ENCODE measurements at regions not wholly inside any gene's neighbourhood (a gene's known extent, or its start where the extent isn't known, plus 50 kb on each side); places are given as distances from the start of the nearest gene placed in this dataset.

DNA sequence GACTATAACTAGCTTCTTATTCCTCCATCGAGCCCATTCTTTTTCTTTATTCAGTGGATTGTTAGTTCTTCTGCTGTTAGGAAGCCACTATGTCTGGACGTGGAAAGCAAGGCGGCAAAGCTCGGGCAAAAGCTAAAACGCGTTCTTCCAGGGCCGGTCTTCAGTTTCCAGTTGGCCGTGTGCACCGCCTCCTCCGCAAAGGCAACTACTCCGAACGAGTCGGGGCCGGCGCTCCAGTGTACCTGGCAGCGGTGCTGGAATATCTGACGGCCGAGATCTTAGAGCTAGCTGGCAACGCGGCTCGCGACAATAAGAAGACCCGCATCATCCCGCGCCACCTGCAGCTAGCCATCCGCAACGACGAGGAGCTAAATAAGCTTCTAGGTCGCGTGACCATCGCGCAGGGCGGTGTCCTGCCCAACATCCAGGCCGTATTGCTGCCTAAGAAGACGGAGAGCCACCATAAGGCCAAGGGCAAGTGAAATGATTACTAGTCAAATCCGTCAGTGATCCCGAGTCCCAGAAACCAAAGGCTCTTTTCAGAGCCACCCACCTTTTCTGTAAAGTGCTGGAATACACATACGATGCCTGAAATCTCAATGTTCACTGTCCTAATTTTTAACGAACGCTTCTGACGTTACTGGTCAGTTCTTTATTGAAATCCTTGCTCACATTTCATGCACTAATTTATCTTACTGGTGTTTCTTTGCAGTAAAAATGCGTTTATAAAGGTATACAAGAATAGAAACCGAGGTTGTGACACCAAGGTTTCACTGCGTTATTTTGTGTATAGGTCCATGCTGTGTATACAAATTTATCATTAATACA is 129.9 kb downstream of the HFE start:
- peak; percentile 66 for DNase-seq

DNA sequence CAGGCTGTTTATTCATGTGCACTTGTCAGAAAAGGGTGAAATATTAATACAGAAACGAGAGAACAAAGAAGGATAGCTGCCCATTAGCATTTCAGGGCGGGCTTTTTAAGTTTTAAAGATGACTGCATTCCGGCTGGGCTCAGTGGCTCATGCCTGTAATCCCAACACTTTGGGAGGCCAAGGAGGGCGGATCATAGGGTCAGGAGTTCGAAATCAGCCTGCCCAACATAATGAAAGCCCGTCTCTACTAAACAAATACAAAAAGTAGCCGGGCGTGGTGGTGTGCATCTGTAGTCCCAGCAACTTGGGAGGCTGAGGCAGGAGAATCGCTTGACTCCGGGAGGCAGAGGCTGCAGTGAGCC is 130.5 kb downstream of the HFE start:
- no peak for DNase-seq

DNA sequence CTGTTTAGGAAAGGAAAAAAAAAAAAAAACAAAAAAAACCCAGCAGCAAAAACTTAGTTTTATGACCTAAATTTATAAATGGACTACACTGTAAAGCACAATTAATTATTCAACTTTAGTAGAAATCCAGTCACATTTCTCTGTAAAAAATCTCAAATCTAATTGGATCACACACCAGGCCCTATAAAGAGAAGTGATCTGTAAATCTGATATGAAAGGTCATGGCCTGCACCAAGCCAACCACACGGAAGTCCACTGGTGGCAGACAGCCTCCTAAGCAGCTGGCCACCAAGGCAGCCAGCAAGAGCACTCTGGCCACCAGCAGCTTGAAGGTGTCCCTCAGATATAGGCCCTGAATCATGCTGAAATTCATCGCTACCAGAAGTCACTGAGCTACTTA is 131.6 kb downstream of the HFE start:
- no peak for DNase-seq

DNA sequence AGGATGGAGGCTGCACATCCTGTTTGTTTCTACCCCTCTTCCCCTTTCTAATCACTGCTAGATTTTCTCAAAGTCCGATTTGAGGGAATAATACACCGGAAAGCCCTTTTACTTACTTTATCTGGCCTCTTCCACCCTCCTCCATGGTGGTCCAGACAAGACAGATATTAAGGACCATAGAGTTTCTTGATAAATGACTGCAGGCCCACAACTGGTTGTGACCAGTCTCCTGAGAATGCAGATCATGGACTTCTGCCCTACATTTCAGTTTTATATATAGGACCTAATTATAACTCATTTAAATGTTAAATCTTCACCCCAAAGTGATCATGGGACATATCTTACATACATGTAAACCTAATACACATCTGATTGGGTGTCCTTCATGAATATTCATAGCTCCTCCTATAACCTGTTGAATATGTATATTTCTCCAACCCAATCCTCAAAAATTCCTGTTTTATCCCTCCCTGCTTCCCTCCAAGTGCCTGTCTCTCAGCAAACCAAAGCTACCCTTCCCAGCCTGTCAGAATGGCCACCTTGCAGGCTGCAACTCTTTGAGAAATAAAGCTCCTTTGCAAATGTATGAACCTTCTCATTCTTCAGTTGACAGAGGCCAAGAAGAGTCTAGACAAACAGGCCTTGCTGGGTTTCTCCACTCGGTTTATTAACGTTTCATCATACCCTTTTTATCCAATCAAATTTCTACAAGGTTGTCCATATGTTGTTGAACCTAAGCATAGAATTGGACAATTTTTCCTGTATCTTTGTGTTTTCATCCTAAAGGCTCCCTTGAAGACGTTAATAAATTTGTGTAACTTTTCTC is 133.1 kb downstream of the HFE start:
- no peak for DNase-seq

DNA sequence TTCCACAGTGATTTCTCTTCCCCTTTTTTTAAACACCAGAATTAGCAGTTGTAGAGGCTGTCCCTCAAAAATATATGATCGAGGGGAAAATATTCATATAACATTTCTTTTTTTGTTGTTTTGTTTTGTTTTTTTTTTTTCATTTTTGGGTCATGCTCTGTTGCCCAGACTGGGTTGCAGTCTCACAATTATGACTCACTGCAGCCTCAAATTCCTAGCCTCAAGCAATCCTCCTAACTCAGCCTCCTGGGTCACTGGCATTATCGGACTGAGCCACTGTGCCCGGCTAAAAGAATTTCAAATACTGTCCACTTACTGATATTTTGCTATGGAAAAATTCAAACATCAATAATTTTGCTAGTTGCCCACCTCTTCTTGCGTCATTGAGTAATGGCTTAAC is 134.0 kb downstream of the HFE start:
- no peak for DNase-seq

DNA sequence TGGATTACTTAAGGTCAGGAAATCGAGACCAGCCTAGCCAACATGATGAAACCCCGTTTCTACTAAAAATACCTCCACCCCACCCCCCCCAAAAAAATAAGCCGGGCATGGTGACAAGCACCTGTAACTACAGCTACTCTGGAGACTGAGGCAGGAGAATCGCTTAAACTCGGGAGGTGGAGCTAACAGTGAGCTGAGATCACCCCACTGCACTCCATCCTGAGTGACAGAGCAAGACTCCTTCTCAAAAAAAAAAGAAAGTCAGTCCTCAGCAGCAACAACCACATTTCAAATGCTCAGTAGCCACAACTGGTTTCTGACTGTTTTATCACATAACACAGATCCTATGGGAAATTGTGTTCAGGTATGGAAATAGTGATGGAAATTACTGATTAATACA is 135.3 kb downstream of the HFE start:
- no peak for DNase-seq

DNA sequence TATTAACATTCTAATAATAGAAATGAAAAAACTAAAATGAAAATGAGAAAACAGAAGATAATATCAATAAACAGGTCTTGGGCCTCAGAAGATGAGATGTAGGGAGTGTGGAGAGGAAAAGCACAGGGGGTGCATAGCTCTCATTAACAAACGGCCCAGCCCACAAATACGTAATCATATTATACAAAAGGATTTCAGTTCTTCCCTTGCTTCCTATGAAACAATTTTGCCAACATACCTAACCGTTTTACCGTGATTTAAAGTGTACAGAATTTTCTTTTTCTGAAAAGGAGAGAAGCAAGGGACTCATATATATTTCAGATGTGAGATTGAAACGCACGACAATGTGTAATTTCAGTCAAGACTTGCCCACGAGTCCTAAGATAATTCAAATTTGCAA is 136.0 kb downstream of the HFE start:
- no peak for DNase-seq

DNA sequence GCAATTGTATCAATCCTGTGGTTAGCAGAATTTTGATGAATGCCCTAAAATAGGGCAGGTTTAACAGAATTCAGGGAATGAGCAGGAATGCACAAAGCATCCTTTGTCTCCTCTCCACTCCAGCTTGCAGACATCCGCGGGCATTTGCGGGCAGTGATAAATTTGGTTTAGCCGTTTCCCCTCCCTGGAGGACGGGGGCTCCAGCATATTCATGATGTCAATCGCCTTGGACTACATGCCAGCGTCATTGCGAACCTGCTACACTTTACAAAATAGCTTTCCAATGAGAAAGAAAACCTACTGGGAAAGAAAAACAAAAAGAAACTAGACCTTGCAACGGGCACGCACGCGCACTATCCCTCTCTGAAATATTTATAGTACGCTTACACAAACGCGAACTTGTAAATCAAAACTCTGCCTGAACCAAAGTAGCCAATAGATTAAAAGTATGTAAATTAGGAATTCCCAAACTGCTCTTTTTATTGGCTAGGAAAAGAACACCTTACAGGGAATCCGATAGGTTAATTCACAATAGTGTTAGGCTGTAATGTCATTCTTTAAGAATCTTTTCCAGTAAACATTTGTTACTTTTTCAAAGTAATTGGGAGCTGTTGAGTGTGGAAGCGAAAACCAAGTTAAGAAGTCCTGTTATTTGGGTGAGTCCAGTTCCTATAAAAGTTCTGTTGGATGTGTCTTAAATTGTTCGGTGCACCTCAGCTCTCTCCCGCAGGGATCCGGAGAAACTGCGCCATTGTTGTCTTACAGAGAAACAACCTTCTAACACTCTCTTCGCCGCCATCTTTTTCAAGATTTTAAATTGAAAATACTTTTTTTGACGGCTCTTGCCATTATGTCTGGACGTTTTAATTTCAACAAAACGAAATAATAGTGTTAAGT is 136.7 kb downstream of the HFE start:
- DNase-seq, result peak; percentile 57

DNA sequence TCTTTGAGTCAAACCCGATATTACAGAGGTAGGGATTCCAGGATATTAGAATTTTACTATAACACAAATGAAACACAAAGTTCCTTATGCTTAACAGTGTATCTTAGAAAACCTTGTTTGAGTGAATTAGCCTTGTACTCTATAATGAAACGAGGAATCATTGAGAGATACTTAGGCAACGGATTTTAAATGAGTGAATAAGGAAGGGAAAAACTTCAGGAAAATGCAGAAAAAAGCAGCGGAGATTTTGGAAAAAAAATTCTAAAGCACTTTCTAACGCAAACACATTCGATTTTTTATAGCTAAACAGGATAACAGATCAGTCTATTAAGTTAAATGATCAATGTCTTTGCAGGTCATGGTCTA is 137.3 kb downstream of the HFE start:
- no peak for DNase-seq

DNA sequence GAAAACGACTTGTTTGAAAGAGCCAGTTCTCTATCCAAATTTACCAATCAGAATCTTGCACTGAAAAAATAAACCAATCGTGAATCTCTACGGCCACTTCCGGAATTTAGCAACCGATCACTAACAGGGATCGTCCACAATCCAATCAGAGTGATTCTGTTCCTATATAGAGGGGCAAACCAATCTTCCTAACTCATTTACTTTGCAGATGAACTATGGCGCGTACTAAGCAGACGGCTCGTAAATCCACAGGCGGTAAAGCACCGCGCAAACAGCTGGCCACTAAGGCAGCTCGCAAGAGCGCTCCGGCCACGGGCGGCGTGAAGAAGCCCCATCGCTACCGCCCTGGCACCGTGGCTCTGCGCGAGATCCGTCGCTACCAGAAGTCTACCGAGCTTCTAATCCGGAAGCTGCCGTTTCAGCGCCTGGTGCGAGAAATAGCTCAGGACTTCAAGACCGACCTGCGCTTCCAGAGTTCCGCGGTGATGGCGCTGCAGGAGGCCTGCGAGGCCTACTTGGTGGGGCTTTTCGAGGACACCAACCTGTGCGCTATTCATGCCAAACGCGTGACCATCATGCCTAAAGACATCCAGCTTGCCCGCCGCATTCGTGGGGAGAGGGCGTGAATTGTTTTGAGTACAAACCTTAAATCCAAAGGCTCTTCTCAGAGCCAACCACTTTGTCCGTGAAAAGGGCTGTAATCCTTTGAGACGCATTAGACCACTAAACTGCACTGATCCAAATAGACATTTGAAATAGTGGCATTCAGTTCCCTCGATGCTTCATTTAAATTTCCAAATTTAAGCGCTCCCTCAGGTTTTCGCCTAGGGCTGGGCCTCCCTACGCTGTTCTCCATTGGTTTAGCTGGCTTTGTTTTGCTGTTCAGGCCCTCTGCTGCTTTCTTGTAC is 138.0 kb downstream of the HFE start:
- DNase-seq, result no peak

DNA sequence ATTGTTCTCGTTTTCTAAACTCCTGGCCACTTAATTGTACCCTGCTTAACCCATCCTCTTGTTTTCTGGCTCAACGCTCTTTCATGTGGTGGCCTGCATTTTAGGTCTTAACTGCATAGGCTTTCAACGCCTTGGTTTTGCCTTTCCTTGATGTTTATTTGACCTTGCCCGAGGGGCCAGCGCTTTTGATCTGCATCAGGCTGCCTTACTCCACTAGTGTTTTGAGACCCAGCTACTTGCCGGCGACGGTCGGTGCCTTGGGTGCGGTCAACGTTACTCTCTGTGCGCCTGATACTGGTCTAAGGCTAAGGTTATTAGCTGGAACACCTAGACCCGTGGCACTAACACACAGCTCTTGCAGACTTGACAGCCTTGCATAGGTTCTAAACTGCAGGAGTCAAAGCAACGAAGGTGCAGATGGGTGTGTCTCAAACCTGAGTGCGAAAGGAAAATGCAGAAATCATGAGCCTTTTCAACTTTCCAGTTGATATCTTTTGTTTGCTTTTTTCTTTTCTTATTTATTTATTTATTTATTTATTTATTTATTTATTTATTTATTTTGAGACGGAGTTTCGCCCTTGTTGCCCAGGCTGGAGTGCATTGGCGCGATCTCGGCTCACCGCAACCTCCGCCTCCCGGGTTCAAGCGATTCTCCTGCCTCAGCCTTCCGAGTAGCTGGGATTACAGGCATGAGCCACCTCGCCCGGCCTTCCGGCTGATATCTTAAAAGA is 138.8 kb downstream of the HFE start:
- no peak for DNase-seq

DNA sequence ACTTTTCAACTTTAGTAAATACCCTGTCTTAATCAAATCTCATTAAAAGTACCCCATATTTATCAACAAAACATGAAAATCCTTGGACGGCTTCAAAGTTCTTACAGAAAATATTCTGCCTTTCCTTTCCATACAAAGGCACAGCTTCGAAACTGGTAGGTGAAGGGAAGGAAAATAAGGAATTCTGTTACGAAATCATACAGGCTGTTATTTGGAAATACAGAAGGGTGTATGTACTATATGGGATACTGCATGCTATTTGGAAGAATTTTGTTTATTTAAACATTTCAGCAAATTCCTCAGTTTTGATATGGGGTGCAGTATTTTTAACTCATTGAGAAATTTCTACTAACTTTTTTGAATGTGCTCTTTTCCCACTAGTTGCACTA is 138.4 kb upstream of the BTN3A2 start:
- DNase-seq, result no peak

DNA sequence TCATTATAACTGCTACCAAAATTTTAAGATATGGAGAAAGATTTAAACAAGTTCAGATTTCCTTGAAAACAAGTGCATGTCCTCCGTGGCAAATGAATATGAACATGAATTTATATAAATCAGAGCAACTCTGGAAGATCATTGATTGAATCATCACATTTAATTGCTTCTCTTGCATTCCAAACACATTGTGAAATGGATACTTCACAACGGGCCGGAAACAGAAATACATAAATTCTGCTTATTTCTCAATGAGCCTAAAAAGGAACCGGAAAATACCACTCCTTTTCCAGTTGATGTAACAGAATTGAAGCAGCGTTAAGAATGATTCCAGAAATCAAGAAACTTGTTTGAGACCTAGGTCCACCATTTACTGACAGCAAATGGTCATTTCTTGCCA is 134.6 kb upstream of the BTN3A2 start:
- DNase-seq, result no peak

DNA sequence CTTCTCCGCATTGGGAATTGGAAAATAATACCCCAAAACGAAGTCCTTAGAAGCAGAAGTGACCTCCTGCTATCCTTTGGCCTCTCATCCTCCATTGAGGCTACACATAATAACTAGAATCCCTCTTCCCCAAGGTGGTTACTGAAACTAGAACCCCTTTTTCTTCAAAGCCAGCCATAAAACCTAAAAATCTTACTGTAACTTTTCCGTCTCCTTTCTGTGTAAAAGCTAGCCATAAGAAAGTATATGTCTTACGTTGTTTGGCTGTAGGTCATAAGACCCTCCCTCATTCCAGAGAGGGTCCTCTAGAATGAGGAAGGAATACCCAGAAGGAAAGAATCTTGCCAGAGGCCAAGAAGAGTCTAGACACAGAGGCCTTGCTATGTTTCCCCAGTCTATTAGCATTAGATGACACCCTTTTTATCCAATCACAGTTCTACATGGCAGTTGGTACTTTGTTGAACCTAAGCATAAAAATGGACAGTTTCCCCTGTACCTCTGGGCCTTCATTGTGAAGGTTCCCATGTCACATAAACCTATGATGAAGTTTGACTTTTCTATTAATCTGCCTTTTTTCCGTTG is 133.9 kb upstream of the BTN3A2 start:
- DNase-seq, result no peak

DNA sequence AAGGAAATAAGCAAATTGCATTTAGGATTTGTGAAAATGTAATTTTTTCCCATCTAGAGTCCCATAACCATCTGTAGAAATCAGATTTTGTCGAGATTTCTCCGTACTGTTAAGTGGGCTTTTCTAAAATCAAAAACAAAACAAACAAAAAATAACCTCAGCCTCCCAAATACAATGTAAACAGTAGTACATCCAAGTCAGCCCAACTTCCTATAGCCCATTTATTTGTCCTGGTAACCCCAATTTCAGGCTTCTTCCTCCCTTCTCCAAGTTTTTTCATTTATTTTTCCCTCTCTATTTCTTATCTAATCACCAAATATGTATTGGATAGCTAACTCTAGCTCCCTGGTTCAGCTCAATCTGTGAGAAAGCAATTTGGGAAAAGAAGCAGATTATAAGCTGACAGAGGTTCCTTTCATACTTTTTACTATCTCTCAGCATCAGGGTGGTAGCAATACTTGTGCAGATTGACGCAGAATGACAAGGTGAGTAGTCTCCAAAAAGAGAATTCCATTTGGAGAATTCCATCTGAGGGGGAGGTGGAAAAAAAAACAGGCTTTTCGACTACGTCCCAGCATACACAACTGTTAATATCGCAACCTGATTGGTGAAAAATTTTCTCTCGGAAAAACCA is 132.6 kb upstream of the BTN3A2 start:
- no peak for DNase-seq

DNA sequence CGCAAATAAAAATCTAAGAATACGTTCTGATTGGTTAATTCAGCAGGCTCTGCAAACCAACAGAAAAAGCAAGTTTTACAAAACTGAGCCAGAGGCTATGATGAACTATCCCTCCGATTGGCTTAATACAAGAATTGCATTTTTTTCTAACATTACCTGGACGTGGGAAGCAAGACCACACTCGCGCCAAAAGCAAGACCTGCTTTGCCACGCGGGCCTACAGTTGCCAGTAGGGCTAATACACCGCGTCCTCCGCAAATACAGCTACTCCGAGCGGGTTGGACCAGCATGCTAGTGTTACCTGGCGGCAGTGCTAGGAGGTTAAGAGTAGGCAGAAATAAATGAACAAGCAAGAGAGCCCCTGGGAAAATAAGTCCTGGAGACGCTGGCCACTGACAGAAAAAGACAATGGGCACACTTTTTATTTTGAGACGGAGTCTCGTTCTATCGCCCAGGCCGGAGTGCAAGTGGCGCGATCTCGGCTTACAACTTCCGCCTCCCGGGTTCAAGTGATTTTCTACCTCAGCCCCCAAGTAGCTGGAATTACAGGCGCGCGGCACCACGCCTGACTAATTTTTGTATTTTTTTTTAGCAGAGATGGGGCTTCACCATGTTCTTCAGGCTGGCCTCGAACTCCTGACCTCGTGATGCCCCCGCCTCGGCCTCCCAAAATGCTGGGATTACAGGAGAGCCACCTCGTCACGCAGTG is 131.9 kb upstream of the BTN3A2 start:
- peak; percentile 27 for DNase-seq

DNA sequence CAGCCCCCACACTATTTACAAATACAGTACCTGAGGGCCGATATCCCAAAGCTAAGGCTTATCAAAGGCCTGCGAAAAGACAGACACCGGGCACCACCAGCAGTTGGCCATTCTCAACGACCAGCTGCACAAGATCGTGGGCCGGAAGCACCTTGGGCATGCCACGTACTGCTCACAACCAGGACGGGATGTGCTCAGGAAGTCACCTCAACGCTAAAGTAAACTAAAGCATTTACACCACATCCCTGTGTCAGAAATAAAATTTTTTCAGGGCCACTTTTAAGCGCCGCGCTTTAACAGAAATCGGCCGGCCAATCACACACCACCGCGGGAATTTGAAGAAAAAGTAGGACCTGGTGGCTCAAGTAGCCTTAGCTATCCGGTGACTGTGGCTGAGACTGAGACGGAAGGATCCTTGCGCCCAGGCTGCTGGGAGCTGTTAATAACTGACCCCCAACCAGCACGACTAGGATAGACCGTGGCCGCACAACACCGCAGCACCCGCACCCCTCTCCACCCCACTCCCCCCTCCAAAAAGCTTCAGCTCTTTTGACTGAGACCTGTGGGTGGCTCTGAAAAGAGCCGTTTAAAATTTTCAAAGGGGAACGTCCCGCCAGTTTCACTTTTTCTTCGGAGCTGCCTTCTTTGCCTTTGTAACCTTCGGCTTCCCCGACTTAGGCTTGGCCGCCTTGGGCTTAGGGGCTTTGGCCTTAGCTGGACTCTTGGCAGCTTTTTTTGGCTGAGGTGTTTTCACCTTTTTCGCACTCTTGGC is 131.2 kb upstream of the BTN3A2 start:
- peak; percentile 64 for DNase-seq

DNA sequence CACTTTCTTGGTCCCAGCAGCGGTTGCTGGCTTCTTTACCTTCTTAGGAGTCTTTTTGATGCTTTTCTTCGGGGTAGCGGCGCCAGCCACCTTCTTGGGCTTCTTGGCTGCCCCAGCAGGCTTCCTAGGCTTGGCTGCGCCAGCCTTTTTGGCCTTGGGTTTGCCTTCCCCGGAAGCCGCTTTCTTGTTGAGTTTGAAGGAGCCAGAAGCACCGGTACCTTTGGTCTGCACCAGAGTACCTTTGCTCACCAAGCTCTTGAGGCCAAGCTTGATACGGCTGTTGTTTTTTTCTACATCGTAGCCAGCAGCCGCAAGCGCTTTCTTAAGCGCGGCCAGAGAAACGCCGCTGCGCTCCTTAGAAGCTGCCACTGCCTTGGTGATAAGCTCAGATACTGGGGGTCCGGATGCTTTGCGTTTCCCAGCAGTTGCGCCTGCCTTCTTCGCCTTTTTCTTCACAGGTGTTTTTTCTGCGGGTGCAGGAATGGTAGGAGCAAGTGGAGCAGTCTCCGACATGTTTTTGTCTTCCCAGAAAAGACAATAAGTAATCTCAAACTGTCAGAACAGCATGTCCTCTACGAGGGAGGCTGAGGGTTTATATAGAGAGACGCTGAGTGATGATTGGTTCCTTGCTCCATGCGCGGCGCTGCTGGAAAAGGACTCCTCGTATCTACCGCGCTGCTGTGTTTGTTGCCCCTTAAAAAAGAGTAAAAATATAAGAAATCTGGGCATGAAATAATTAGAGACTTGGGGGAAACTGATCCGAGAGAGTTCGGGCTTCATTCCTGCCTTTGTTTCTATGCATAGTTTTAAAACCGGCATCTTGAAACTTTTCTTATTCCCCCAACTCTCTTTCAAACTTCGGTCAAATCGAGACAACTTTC is 130.3 kb upstream of the BTN3A2 start:
- DNase-seq, result peak; percentile 66

Data from activated gamma-delta T cell treated with Interleukin-2 at 50 U/mL for 16 hours (primary cell).